Prostate gland (tissue), 2 donors: ENCODE measurements at regions not wholly inside any gene's neighbourhood (a gene's known extent, or its start where the extent isn't known, plus 50 kb on each side); places are given as distances from the start of the nearest gene placed in this dataset.

ENCODE experiments used
- POLR2A ChIP-seq: fragments of 450-650 bp; IDR thresholded peaks from one replicate; pipeline ENCODE4 v1.6.1; 2016; ENCODE audit warnings: antibody characterized with exemption, mild to moderate bottlenecking
- POLR2AphosphoS5 ChIP-seq: sonication (generic); formaldehyde crosslinking; IDR thresholded peaks from one replicate; pipeline ENCODE4 v1.6.1; 2017; ENCODE audit warnings: antibody characterized with exemption
- TF ChIP-seq, protein P1 (sequence below), 4 experiments: fragments of 200-600 bp in 2 of 4; fragments of 450-650 bp in 2 of 4; sonication (generic) in 2 of 4; IDR thresholded peaks; 1 replicate in 3 of 4; 2 replicates in 1 of 4; pipeline ENCODE4 v1.5.1; 2016 to 2019; ENCODE audit warnings: antibody characterized with exemption in 4 of 4, mild to moderate bottlenecking in 2 of 4, moderate library complexity in 2 of 4

- no peak for TF ChIP-seq POLR2AphosphoS5
- TF ChIP-seq, protein P1, sequence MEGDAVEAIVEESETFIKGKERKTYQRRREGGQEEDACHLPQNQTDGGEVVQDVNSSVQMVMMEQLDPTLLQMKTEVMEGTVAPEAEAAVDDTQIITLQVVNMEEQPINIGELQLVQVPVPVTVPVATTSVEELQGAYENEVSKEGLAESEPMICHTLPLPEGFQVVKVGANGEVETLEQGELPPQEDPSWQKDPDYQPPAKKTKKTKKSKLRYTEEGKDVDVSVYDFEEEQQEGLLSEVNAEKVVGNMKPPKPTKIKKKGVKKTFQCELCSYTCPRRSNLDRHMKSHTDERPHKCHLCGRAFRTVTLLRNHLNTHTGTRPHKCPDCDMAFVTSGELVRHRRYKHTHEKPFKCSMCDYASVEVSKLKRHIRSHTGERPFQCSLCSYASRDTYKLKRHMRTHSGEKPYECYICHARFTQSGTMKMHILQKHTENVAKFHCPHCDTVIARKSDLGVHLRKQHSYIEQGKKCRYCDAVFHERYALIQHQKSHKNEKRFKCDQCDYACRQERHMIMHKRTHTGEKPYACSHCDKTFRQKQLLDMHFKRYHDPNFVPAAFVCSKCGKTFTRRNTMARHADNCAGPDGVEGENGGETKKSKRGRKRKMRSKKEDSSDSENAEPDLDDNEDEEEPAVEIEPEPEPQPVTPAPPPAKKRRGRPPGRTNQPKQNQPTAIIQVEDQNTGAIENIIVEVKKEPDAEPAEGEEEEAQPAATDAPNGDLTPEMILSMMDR (IDR thresholded peaks at IDR 0.05), result no peak
- TF ChIP-seq POLR2A, result no peak
These were observed 146.1 kb upstream of the UMPS start for GRCh38 chr3:124584245-124584551.
